Left ventricle myocardium superior (tissue), 1 donor: ENCODE measurements at regions not wholly inside any gene's neighbourhood (a gene's known extent, or its start where the extent isn't known, plus 50 kb on each side); places are given as distances from the start of the nearest gene placed in this dataset.
"Not testable (repeated sequence)": the region's sequence is repeated elsewhere in the genome, so short reads cannot be mapped to it uniquely, and the experiment has no call there.

Source experiments
- ATAC-seq: fragments of 200-7000 bp; cut with Tn5 transposase; one replicate; pipeline ENCODE4 v1.9.1; 2020; ENCODE audit warnings: mild to moderate bottlenecking, moderate library complexity
- DNase-seq: peaks from one replicate; pipeline ENCODE4 v3.0.0-alpha.2; 2020
- intact Hi-C: fragments of 100-400 bp; cut with micrococcal nuclease; formaldehyde crosslinking; loops from one replicate; pipeline ENCODE4 v1.11.0; 2022
- donor health status: DM: no; HTN: yes; CAD: no; lungs with severe emphysema.

DNA sequence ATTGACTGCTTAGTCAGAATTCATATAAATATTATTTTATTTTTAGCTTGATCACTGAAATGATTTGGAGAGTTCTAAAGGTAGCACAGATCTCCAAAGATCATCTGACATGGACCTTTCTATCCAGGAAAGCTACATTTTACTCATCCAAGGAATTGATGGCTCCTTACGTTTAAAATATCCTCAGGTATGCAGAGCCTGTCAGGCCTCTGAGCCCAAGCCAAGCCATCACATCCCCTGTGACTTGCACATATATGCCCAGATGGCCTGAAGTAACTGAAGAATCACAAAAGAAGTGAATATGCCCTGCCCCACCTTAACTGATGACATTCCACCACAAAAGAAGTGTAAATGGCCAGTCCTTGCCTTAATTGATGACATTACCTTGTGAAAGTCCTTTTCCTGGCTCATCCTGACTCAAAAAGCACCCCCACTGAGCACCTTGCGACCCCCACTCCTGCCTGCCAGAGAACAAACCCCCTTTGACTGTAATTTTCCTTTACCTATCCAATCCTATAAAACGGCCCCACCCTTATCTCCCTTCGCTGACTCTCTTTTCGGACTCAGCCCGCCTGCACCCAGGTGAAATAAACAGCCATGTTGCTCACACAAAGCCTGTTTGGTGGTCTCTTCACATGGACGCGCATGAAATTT, 411.6 kb upstream of the RORB start:
- ATAC-seq, intact Hi-C loops, DNase-seq: not testable (repeated sequence)

DNA sequence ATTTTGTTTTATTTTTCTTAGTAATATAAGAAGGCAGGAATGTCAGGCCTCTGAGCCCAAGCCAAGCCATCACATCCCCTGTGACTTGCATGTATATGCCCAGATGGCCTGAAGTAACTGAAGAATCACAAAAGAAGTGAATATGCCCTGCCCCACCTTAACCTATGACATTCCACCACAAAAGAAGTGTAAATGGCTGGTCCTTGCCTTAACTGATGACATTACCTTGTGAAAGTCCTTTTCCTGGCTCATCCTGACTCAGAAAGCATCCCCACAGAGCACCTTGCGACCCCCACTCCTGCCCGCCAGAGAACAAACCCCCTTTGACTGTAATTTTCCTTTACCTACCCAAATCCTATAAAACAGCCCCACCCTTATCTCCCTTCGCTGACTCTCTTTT, 406.2 kb upstream of the RORB start:
- ATAC-seq, intact Hi-C loops, DNase-seq: not testable (repeated sequence)

DNA sequence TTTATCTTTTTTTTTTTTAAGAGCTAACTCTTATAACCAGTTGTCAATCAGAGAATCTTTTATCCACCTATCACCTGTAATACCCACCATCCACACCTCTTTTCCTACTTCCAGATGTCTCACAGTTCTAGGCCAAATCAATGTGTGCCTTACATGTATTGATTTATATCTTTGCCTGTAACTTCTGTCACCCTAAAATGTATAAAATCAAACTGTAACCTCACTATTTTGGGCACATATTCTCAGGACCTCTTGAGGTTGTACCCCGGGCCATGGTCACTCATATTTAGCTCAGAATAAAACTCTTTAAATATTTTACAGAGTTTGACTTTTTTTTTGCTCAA, 404.7 kb upstream of the RORB start:
- no peak for DNase-seq
- no peak for ATAC-seq
- intact Hi-C loops, result no loop called here

DNA sequence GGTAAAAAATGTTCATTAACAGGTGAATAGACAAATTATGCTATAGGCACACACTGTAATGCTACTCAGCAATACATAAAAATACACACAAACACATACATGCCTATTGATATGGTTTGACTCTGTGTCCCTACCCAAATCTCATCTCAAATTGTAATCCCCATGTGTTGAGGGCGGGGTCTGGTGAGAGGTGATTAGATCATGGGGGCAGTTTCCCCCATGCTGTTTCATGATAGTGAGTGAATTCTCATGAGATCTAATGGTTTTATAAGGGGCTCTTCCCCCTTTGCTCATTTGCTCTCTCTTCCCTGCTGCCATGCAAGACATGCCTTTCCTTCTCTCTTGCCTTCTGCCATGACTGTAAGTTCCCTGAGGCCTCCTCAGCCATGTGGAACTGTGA, 403.1 kb upstream of the RORB start:
- ATAC-seq, DNase-seq, intact Hi-C loops: not testable (repeated sequence)

DNA sequence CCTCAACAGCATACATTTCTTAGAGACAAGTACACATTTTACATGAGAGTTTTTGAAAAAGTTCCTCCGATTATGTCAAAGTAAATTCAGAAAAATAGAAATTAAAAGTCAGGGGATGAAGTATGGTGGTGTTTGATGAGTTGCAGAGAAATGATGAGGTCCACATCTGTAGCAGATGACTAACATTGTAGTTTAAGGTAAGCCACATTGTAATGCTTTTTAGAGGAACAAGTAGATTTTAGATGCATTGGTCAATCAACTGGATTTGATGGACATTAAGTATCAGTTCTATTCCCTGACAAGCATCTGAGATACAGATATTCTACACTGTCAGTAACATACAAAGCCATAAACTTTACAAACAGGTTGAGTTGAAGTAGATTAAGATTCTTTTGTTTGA, 402.4 kb upstream of the RORB start:
- DNase-seq (no peak), ATAC-seq (no peak)

DNA sequence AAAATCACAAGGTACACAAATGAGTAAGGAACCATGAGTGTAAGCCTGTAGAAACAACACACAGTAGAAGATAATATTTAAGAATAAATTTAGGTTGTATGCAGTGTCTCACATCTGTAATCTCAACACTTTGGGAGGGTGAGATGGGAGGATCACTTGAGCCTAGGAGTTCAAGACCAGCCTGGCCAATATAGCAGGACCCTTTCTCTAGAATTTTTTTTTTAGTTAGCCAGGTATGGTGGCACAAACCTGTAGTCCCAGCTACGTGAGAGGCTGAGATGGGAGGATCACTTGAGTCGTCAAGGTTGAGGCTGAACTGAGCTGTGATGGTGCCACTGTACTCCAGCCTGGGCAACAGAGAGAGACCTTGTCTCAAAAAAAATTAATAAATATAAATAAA, 401.2 kb upstream of the RORB start:
- ATAC-seq (no peak), DNase-seq (no peak)

More for the DNA sequence above, 402.4 kb upstream of the RORB start:
- intact Hi-C loops, result no loop called here

DNA sequence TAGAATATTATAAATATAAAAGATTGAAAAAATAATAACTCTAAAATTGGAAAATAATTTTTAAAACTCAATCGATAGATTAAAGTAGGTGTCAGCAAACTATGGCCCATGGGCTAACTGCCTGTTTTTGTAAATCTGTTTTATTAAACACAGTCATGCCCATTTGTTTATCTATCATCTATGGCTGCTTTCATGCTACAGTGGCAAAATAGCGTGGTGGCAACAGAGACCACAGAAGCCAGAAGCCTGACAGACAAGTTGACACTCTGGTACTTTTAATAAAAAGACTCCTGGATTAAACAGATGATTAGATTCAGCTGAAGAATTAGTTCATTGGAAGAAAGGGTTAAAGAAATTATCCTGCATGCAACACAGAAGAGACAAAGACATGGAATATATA, 400.7 kb upstream of the RORB start:
- ATAC-seq, result no peak
- no peak for DNase-seq
- intact Hi-C loops, result no loop called here

More for the DNA sequence above, 401.2 kb upstream of the RORB start:
- intact Hi-C loops, result no loop called here

DNA sequence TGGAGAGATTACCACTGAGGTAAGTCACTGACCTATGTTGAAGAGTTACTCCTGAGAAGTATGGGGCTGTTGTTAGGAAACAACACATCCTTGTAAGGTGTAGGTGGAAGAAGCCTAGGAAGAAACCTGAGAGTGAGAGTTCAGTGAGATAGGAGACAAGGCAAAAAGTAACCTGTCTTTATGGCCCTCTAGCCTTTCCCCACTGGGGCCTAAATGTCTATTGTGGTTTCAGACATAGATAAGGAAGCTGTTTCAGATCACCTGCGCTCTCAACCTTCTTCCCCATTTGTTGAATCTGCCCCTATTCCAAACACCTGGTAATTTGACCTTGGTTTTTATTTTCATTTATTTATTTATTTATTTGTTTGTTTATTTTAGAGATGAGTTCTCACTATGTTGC, 397.1 kb upstream of the RORB start:
- ATAC-seq, result no peak
- intact Hi-C loops, result no loop called here
- DNase-seq, result no peak

DNA sequence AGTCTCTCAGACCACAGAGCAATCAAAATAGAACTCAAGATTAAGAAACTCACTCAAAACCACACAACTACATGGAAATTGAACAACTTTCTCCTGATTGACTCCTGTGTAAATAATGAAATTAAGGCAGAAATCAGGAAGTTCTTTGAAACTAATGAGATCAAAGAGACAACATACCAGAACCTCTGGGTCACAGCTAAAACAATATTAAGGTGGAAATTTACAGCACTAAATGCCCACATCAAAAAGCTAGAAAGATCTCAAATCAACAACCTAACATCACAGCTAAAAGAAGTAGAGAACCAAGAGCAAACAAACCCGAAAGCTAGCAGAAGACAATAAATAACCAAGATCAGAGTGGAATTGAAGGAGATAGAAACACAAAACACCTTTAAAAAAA, 395.0 kb upstream of the RORB start:
- ATAC-seq, intact Hi-C loops, DNase-seq: not testable (repeated sequence)

DNA sequence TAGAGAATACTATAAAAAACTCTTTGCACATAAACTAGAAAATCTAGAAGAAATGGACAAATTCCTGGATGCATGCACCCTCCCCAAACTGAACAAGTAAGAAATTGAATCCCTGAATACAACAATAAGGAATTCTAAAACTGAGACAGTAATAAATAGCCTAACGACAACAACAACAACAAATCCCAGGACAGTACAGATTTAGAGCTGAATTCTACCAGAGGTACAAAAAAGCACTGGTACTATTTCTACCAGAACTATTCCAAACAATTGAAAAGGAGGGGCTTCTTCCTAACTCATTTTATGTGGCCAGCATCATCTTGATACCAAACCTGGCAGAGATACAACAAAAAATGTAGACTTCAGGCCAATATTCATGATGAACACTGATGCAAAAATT, 394.4 kb upstream of the RORB start:
- DNase-seq, result no peak
- ATAC-seq, result no peak
- intact Hi-C loops, result no loop called here

DNA sequence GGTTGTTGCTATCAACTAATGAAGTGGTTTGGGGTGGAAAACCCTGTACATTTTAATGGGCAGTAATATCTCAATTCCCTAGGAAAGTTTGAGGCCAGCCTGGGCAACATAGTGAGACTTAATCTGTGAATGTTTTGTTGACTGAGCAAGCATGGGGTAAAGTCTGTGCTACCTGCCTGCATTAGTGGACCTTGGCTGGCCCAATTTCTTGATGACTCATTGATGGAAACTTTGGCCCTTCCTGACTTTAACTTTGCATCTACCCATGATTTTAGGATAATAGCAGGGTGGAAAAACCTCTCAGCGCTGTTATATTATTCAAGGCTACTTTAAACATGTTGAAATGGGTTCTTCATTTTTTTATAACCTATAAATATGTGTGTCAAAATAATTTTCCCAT, 389.4 kb upstream of the RORB start:
- intact Hi-C loops, result no loop called here
- DNase-seq (no peak), ATAC-seq (no peak)

DNA sequence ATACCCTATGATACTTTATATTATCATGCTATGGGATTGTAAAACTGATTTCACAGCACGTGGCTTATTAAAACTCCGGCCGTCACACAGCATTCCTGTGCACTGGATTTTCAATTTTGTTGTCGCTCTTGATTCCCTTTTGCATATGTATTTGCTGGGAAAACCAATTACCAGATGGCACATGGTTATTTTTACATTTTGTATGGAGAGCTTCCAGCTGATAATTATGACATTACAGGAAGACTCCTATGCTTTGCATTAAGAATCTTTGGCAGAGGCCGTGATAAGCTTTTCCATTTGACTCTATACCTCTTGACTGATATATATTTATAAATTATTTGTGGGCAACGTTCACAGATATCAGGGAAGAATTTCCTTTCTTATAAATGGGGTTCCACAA, 381.2 kb upstream of the RORB start:
- intact Hi-C loops, result no loop called here
- ATAC-seq, result no peak
- DNase-seq, result no peak

DNA sequence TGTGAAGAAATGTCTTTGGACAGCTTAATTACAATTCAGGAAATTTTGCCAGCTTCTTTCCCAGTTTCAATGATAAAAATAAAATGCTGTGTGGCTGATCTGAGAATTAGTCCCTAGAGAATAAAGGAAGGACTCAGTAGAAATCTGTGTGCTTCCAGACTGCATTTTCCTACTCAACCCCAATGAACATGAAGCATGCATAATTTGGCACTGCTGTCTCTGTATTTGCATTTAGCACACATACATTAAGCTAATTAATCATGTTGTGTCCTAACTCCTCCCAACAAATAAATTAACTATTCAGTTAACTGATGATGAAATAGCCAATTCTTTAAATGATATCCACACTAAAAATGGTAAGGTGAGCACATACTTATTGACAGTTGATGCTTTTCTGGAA, 380.0 kb upstream of the RORB start:
- no peak for ATAC-seq
- DNase-seq, result no peak
- intact Hi-C loops, result no loop called here

DNA sequence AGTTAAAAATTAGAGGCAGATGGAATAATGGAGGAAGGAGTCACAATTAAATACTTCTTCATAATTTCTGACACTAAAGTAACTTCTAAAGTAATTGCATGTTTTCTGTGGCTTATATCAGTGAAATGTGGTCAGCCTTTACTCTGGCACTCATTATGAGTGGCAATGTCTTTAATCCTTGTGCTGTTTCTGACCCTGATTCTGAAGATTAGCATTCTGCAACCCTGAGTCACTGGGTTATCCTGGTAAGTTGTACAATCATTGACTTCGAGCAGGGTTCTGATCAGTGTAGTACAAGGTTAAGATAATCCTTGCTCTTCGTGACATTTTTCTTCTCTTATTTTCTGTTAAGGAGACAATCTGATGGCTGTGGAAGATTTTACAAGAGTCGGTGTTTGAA, 379.4 kb upstream of the RORB start:
- DNase-seq, result no peak
- no peak for ATAC-seq
- intact Hi-C loops, result no loop called here

DNA sequence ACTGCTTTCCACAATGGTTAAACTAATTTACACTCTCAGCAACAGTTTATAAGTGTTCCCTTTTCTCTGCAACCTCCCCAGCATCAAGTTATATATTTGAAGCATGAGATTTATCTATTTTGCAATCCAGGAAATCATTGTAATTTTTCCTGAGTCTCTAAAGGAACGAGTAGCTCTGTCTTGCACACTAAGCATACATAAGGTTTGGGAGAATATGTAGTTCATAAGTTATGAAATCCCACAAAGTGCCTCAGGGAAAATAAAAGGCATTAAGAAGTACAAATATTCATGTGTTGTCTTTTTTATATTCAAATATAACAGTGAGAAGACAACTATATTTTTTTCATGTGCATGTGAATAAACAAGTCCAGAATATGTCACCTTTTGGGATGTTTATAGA, 377.1 kb upstream of the RORB start:
- DNase-seq, result no peak
- ATAC-seq, result no peak
- intact Hi-C loops, result no loop called here

DNA sequence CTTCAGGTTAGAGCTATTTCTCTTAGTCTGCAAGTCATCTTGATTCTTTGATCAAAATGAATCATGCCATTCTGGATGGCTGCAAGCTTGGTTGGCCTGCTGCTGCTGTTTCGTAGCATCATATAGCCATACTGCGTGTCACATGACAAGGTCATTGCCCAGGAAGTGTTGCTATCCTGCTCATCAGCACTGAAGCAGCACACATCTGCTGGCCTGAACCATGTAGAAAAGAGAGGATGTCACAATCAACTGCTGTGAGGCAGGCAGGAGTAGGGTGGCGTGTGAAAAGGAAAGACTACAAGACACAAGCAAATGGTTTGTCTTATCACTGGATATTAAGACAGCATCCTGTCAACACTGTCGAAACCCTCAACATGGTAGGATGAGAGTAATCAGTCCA, 376.7 kb upstream of the RORB start:
- intact Hi-C loops, result no loop called here
- ATAC-seq (no peak), DNase-seq (no peak)

DNA sequence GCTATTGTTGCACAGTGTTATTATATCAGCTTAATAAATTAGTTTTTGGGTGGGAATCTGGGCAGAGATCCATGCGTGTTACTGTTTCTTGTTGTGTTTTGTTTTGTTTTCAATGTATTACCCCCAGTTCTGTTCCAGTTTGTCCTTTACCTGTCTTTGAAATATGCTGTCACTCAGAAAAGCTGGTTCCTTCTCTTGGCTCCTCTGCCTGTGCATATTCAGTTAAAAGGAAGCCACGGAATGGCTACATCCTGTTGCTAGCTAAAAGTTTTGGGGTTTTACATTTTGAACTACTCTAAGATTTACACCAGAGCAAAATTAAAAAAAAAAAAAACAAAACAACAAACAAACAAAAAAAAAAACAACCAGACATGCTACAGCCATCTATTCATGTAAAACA, 374.9 kb upstream of the RORB start:
- ATAC-seq (no peak), DNase-seq (no peak)
- intact Hi-C loops, result no loop called here

DNA sequence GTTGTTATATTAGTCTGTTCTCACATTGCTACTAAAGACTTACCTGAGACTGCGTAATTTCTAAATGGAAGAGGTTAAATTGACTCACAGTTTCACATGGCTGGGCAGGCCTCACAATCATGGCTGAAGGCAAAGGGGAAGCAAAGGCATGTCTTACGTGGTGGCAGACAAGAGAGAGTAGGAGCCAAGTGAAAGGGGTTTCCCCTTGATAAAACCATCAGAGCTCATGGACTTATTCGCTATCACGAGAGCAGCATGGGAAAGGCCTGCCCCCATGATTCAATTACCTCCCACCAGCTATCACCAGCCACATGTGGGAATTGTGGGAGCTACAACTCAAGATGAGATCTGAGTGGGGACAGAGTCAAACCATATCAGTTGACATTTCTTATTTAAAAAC, 374.5 kb upstream of the RORB start:
- DNase-seq (no peak), ATAC-seq (no peak)
- intact Hi-C loops, result no loop called here

DNA sequence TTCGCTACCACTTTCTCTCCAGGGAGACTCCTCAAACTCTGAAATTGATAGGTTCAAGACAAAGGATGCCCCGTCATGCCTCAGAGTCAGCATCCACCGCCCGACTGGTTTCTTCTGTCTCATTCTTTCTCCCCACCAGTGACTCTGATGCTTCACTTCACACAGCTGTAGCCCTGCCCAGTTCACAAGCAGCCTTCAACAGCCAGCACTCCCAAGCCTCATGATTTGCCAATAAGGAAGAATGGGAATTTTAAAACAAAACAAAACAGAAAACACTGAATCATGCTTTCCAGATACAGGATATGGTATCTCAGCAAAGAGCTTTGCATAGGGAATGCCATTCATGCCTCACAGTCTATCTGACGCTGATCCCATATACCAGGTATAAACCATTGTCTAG, 371.2 kb upstream of the RORB start:
- ATAC-seq (no peak), DNase-seq (no peak)
- intact Hi-C loops, result no loop called here

DNA sequence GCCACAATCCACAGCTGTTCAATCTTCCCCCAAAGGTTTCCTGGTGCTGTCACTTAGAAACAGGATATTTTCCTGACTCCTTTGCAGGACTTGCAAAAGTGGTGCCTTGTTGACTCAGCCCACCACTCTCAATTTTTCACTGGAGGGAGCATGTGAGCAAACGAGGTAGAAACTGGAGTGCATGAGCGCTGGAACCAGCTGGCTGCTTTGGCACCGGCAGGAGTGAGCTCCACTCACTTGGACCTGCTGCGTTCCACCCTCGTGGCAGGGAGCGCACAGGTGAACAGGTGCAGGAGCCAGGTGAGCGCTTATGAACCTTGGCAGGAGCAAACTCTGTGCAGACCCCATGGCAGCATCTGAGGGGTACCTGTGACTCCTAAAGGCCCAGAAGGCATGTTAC, 364.1 kb upstream of the RORB start:
- intact Hi-C loops, result no loop called here
- ATAC-seq, result no peak
- no peak for DNase-seq

DNA sequence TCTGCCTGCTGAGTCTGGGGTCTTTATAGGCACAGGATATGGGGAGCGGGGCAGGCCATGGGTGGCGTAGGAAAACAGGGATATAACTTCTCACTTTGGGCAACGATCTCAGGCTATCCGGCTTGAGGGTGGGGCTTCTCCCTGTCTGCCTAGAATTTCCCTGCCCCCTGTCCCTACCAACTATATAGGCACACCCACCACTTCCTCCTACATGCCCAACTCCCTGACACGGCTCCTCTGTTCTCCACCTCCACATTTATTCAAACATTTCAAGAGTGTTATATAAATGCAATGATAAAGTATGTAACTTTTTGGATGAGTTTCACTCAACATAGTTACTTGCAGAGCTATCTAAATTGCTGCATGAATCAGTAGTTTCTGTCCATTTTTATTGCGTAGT, 363.2 kb upstream of the RORB start:
- intact Hi-C loops, result no loop called here
- DNase-seq (no peak), ATAC-seq (no peak)

DNA sequence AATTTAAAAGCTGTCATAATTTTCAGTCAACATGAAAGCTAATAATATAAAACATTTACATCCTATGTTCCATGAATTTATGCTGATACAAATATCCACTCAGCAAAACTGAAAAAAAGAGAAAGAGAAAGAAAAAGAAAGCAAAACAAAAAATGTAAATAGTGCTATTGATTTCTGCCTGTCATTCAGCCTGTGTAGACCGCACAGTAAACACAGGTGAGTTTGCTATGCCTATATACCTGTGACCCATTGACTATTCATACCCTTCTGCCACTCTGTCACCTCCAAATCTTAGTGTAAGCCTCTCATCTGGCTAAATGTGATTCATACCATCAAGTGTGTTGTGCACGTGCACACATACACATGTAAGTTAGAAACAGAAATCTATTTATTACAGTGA, 359.0 kb upstream of the RORB start:
- ATAC-seq (no peak), DNase-seq (no peak)
- intact Hi-C loops, result no loop called here
